ENCODE measurements at regions not wholly inside any gene's neighbourhood (a gene's known extent, or its start where the extent isn't known, plus 50 kb on each side); places are given as distances from the start of the nearest gene placed in this dataset.

DNA sequence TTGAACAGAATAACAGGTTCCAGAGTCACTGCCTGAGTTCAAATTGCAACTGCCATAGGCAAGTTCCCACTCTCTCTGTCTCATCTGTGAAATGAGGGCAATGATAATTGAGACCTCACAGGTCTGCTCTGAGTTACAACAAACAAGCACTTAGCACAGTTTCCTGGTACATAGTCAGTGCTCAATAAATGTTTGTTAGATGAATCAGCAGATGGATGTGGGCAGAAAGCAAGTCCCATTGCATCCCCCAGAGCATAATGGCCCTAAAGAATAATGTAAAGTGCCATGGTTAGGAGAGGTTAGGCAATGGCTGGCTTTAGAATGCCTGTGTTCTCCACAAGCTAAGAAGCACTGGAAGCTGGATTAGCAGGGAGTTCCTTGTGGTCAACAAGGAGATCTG, 136.5 kb upstream of the LARP1 start:
- no peaks in the 10 kb centered on the region for H3K9me3 ChIP-seq (ENCODE audit: low read length)
- intact Hi-C loops (cut with micrococcal nuclease; ENCODE audit: unreplicated experiment) = loop anchor here (10.0 kb wide), 1 partner anchor 644 kb away; no protein-coding TSS in a partner anchor
- no peaks in the 10 kb centered on the region for H4K20me1 ChIP-seq (ENCODE audit: insufficient read depth, low read length)
- H3K4me1 ChIP-seq (ENCODE audit: insufficient read depth, low read length, poor library complexity, severe bottlenecking) = no peaks in the 10 kb centered on the region
- no peak overlapping the region for H3K27ac ChIP-seq (ENCODE audit: low read depth, low read length, poor library complexity, severe bottlenecking)
- no peak for DNase-seq (ENCODE audit: low spot score)
- H3K79me2 ChIP-seq (ENCODE audit: insufficient read depth, low read depth, low read length) = no peaks in the 10 kb centered on the region
- H3K4me3 ChIP-seq (ENCODE audit: low read depth, low read length, poor library complexity, severe bottlenecking) = no peak overlapping the region
- H2AFZ ChIP-seq (ENCODE audit: low read length) = no peak overlapping the region
- TF ChIP-seq EZH2phosphoT487 (IDR thresholded peaks at IDR 0.05; ENCODE audit: borderline replicate concordance, low read depth, low read length) = no peak
- TF ChIP-seq, protein P1, sequence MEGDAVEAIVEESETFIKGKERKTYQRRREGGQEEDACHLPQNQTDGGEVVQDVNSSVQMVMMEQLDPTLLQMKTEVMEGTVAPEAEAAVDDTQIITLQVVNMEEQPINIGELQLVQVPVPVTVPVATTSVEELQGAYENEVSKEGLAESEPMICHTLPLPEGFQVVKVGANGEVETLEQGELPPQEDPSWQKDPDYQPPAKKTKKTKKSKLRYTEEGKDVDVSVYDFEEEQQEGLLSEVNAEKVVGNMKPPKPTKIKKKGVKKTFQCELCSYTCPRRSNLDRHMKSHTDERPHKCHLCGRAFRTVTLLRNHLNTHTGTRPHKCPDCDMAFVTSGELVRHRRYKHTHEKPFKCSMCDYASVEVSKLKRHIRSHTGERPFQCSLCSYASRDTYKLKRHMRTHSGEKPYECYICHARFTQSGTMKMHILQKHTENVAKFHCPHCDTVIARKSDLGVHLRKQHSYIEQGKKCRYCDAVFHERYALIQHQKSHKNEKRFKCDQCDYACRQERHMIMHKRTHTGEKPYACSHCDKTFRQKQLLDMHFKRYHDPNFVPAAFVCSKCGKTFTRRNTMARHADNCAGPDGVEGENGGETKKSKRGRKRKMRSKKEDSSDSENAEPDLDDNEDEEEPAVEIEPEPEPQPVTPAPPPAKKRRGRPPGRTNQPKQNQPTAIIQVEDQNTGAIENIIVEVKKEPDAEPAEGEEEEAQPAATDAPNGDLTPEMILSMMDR (conservative IDR thresholded peaks at IDR 0.05; ENCODE audit: low read length) = no peak
- H3K36me3 ChIP-seq (ENCODE audit: insufficient read depth, low read length) = no peaks in the 10 kb centered on the region
- POLR2A ChIA-PET = no interaction called here
- H3K9me2 ChIP-seq (ENCODE audit: insufficient read depth, low read length) = no peaks in the 10 kb centered on the region
- H3K4me2 ChIP-seq (ENCODE audit: low read length) = no peak overlapping the region
- CTCF ChIA-PET (ENCODE audit: unreplicated experiment) = no interaction called here
- no TSS peak for BruUV-seq (replicated peaks)

DNA sequence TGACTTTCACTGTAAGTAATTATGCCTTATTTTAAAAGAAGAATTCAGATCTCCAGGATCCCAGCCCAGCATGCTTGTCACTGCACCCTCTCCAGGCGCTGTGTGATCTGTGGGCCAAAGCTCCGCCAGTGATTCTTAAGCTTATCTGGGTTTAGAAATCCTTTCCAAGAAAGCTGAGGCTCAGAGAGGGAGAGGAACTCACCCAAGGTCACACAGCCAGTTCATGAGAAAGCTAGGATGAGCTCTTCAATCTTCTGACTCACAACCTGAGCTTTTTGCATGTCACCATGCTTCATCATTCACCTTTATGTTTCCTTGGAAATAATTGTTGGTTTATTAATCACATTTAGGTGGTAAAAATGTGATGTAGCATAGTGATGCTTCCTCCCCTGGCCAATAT, 136.6 kb upstream of the HAND1 start:
- intact Hi-C loops (cut with micrococcal nuclease; ENCODE audit: unreplicated experiment) = loop anchor here (5.0 to 10.0 kb wide), 2 partner anchors 542 to 640 kb away; no protein-coding TSS in a partner anchor
- Histone ChIP-seq H3K36me3 (ENCODE audit: insufficient read depth, low read length) (no peaks in the 10 kb centered on the region), H3K4me3 (ENCODE audit: low read depth, low read length, poor library complexity, severe bottlenecking) (no peak overlapping the region), H3K79me2 (ENCODE audit: insufficient read depth, low read depth, low read length) (no peaks in the 10 kb centered on the region), H4K20me1 (ENCODE audit: insufficient read depth, low read length) (no peaks in the 10 kb centered on the region), H3K9me3 (ENCODE audit: low read length) (no peaks in the 10 kb centered on the region), H3K4me1 (ENCODE audit: insufficient read depth, low read length, poor library complexity, severe bottlenecking) (no peaks in the 10 kb centered on the region), H3K4me2 (ENCODE audit: low read length) (no peak overlapping the region), H3K27ac (ENCODE audit: low read depth, low read length, poor library complexity, severe bottlenecking) (no peak overlapping the region), H2AFZ (ENCODE audit: low read length) (no peak overlapping the region), H3K9me2 (ENCODE audit: insufficient read depth, low read length) (no peaks in the 10 kb centered on the region)
- TF ChIP-seq EZH2phosphoT487 (IDR thresholded peaks at IDR 0.05; ENCODE audit: borderline replicate concordance, low read depth, low read length) = no peak
- TF ChIP-seq, protein P1 (conservative IDR thresholded peaks at IDR 0.05; ENCODE audit: low read length) = no peak
- no TSS peak for BruUV-seq (replicated peaks)
- ChIA-PET CTCF (ENCODE audit: unreplicated experiment) (no interaction called here), POLR2A (interaction anchor here (0.6 to 0.8 kb wide), 2 partner anchors 25 to 1171 kb away, joined by 3 to 10 read pairs; no protein-coding TSS in a partner anchor)
- DNase-seq (ENCODE audit: low spot score) = no peak

GRCh38 chr5:154614125-154614524, 136.1 kb upstream of the HAND1 start:
- no peaks in the 10 kb centered on the region for H3K79me2 ChIP-seq (ENCODE audit: insufficient read depth, low read depth, low read length)
- no TSS peak for BruUV-seq (replicated peaks)
- ChIA-PET POLR2A (interaction anchor here (0.5 kb wide), 1 partner anchor 23 kb away, joined by 3 read pairs; no protein-coding TSS in a partner anchor), CTCF (ENCODE audit: unreplicated experiment) (no interaction called here)
- H4K20me1 ChIP-seq (ENCODE audit: insufficient read depth, low read length) = no peaks in the 10 kb centered on the region
- TF ChIP-seq, protein P1 (conservative IDR thresholded peaks at IDR 0.05; ENCODE audit: low read length) = no peak
- no peak for TF ChIP-seq EZH2phosphoT487 (IDR thresholded peaks at IDR 0.05; ENCODE audit: borderline replicate concordance, low read depth, low read length)
- H3K9me2 ChIP-seq (ENCODE audit: insufficient read depth, low read length) = no peaks in the 10 kb centered on the region
- no peak overlapping the region for H3K4me3 ChIP-seq (ENCODE audit: low read depth, low read length, poor library complexity, severe bottlenecking)
- H3K9me3 ChIP-seq (ENCODE audit: low read length) = no peaks in the 10 kb centered on the region
- no peak overlapping the region for H2AFZ ChIP-seq (ENCODE audit: low read length)
- H3K36me3 ChIP-seq (ENCODE audit: insufficient read depth, low read length) = no peaks in the 10 kb centered on the region
- no peaks in the 10 kb centered on the region for H3K4me1 ChIP-seq (ENCODE audit: insufficient read depth, low read length, poor library complexity, severe bottlenecking)
- H3K27ac ChIP-seq (ENCODE audit: low read depth, low read length, poor library complexity, severe bottlenecking) = no peak overlapping the region
- intact Hi-C loops (cut with micrococcal nuclease; ENCODE audit: unreplicated experiment) = loop anchor here (5.0 to 10.0 kb wide), 2 partner anchors 542 to 639 kb away; no protein-coding TSS in a partner anchor
- no peak for DNase-seq (ENCODE audit: low spot score)
- no peak overlapping the region for H3K4me2 ChIP-seq (ENCODE audit: low read length)

Measured in OCI-LY7 (cell line).